ENCODE measurements at regions not wholly inside any gene's neighbourhood (a gene's known extent, or its start where the extent isn't known, plus 50 kb on each side); places are given as distances from the start of the nearest gene placed in this dataset.

DNA sequence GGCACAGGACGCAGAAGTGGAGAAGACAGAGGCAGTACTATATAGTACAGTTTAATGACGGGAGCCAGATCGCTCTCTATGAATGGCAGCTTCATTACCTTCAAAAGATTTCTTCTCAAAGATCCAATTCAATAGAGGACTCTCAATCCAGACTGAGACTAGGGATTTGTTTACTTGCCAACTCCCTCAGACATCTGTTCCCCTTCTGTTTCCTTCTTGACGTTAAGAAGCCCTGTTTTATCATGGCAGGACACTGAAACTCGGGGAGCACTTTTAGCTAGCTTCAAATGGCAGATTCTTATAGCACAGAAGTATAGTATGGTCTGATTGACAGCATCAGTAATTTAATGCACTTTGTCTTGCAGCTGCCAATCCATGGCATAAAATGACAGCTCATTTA, 747.3 kb upstream of the C9orf72 start:
- TF ChIP-seq CTCF (IDR thresholded peaks at IDR 0.05) (no peak), POLR2A (IDR thresholded peaks at IDR 0.05) (no peak)

All from right lobe of liver (tissue), 4 donors.